MM.1S (cell line): ENCODE measurements at regions not wholly inside any gene's neighbourhood (a gene's known extent, or its start where the extent isn't known, plus 50 kb on each side); places are given as distances from the start of the nearest gene placed in this dataset.

Source experiments
- DNase-seq: peaks from one replicate; pipeline ENCODE4 v3.0.0-alpha.2; 2015
- H2AFZ ChIP-seq: fragments of 300-600 bp; sonication (generic); 2 replicates; pipeline ENCODE4 v1.6.0; 2016; ENCODE audit warnings: antibody characterized with exemption, low read length
- H3F3A ChIP-seq: fragments of 300-600 bp; sonication (generic); 2 replicates; pipeline ENCODE4 v1.6.1; 2016; ENCODE audit warnings: mild to moderate bottlenecking, antibody characterized with exemption, low read length, moderate library complexity, mixed read lengths; ENCODE audit not compliant: insufficient read depth
- H3K27ac ChIP-seq: fragments of 300-600 bp; sonication (generic); 2 replicates; pipeline ENCODE4 v1.5.1; 2016; ENCODE audit warnings: mild to moderate bottlenecking, low read length
- H3K27me3 ChIP-seq: fragments of 300-600 bp; sonication (generic); replicated peaks from 2 replicates; pipeline ENCODE4 v1.6.0; 2016; ENCODE audit warnings: low read length; ENCODE audit not compliant: insufficient read depth
- H3K36me3 ChIP-seq: fragments of 300-600 bp; sonication (generic); replicated peaks from 2 replicates; pipeline ENCODE4 v1.6.1; 2016; ENCODE audit warnings: mild to moderate bottlenecking, low read length, mixed read lengths; ENCODE audit not compliant: insufficient read depth
- H3K4me1 ChIP-seq: fragments of 300-600 bp; sonication (generic); 2 replicates; pipeline ENCODE4 v1.6.1; 2016; ENCODE audit warnings: low read length, mixed read lengths
- H3K4me2 ChIP-seq: fragments of 300-600 bp; sonication (generic); 2 replicates; pipeline ENCODE4 v1.6.0; 2016; ENCODE audit warnings: low read depth, low read length
- H3K4me3 ChIP-seq: fragments of 300-600 bp; sonication (generic); 2 replicates; pipeline ENCODE4 v1.5.1; 2016; ENCODE audit warnings: low read length, mixed read lengths
- H3K79me2 ChIP-seq: fragments of 300-600 bp; sonication (generic); 2 replicates; pipeline ENCODE4 v1.6.1; 2016; ENCODE audit warnings: mixed run types, low read length, mixed read lengths
- H3K9ac ChIP-seq: fragments of 300-600 bp; sonication (generic); 2 replicates; pipeline ENCODE4 v1.6.1; 2016; ENCODE audit warnings: low read length, mixed read lengths
- H3K9me2 ChIP-seq: fragments of 300-600 bp; sonication (generic); replicated peaks from 2 replicates; pipeline ENCODE4 v1.6.1; 2016; ENCODE audit warnings: mild to moderate bottlenecking, low read length, mixed read lengths; ENCODE audit not compliant: insufficient read depth
- H3K9me3 ChIP-seq: fragments of 300-600 bp; sonication (generic); replicated peaks from 2 replicates; pipeline ENCODE4 v1.6.1; 2016; ENCODE audit warnings: mild to moderate bottlenecking, low read length, mixed read lengths; ENCODE audit not compliant: insufficient read depth
- H4K20me1 ChIP-seq: fragments of 300-600 bp; sonication (generic); 2 replicates; pipeline ENCODE4 v1.6.1; 2016; ENCODE audit warnings: mild to moderate bottlenecking, low read length, moderate library complexity, mixed read lengths; ENCODE audit not compliant: insufficient read depth
- CTCF ChIP-seq: fragments of 300-600 bp; sonication (generic); IDR thresholded peaks from 2 replicates; pipeline ENCODE4 v1.5.1; 2016; ENCODE audit warnings: antibody characterized with exemption, low read length, mixed read lengths
- EZH2 ChIP-seq: fragments of 300-600 bp; sonication (generic); optimal IDR thresholded peaks from 2 replicates; pipeline ENCODE3; 2017; ENCODE audit warnings: low read depth, mild to moderate bottlenecking, antibody characterized with exemption, low read length, mixed read lengths
- EZH2phosphoT487 ChIP-seq: fragments of 300-600 bp; sonication (generic); IDR thresholded peaks from 2 replicates; pipeline ENCODE4 v1.6.1; 2018; ENCODE audit warnings: antibody characterized with exemption, low read length

GRCh38 chr4:81898862-81899504 lies 427.3 kb upstream of the RASGEF1B start:
- Histone ChIP-seq H3K9me2 (no peaks in the 10 kb centered on the region), H3K4me3 (no peak overlapping the region), H3K9ac (no peak overlapping the region), H4K20me1 (no peaks in the 10 kb centered on the region), H3K79me2 (no peaks in the 10 kb centered on the region), H3K4me1 (no peaks in the 10 kb centered on the region), H3K27ac (no peak overlapping the region), H3K36me3 (no peaks in the 10 kb centered on the region), H3K9me3 (no peaks in the 10 kb centered on the region), H3K27me3 (no peaks in the 10 kb centered on the region), H3K4me2 (no peak overlapping the region), H2AFZ (no peak overlapping the region), H3F3A (no peaks in the 10 kb centered on the region)
- no peak for DNase-seq
- TF ChIP-seq CTCF, result no peak
- TF ChIP-seq EZH2phosphoT487, result no peak
- no peak for TF ChIP-seq EZH2

GRCh38 chr4:81896936-81897335 lies 425.2 kb upstream of the RASGEF1B start:
- no peak for DNase-seq
- no peaks in the 10 kb centered on the region for H3K79me2 ChIP-seq
- no peaks in the 10 kb centered on the region for H3K4me1 ChIP-seq
- H3K9me3 ChIP-seq, result no peaks in the 10 kb centered on the region
- H3K27me3 ChIP-seq, result no peaks in the 10 kb centered on the region
- no peaks in the 10 kb centered on the region for H3K36me3 ChIP-seq
- no peak overlapping the region for H3K9ac ChIP-seq
- no peaks in the 10 kb centered on the region for H3F3A ChIP-seq
- H2AFZ ChIP-seq, result no peak overlapping the region
- TF ChIP-seq CTCF (no peak), EZH2phosphoT487 (no peak), EZH2 (no peak)
- no peak overlapping the region for H3K4me2 ChIP-seq
- H3K9me2 ChIP-seq, result no peaks in the 10 kb centered on the region
- no peaks in the 10 kb centered on the region for H4K20me1 ChIP-seq
- H3K27ac ChIP-seq, result no peak overlapping the region
- H3K4me3 ChIP-seq, result no peak overlapping the region

GRCh38 chr4:81891005-81891996 lies 419.6 kb upstream of the RASGEF1B start:
- H2AFZ ChIP-seq, result no peak overlapping the region
- H3K9me3 ChIP-seq, result no peaks in the 10 kb centered on the region
- H3K9me2 ChIP-seq, result no peaks in the 10 kb centered on the region
- H3K4me2 ChIP-seq, result no peak overlapping the region
- H3F3A ChIP-seq, result no peaks in the 10 kb centered on the region
- no peak for DNase-seq
- no peaks in the 10 kb centered on the region for H3K4me1 ChIP-seq
- H3K27ac ChIP-seq, result no peak overlapping the region
- H3K9ac ChIP-seq, result no peak overlapping the region
- no peak overlapping the region for H3K4me3 ChIP-seq
- TF ChIP-seq EZH2phosphoT487 (no peak), EZH2 (no peak), CTCF (no peak)
- H3K79me2 ChIP-seq, result no peaks in the 10 kb centered on the region
- H3K27me3 ChIP-seq, result no peaks in the 10 kb centered on the region
- H3K36me3 ChIP-seq, result no peaks in the 10 kb centered on the region
- no peaks in the 10 kb centered on the region for H4K20me1 ChIP-seq
